ENCODE measurements at regions not wholly inside any gene's neighbourhood (a gene's known extent, or its start where the extent isn't known, plus 50 kb on each side); places are given as distances from the start of the nearest gene placed in this dataset.
A peak's percentile ranks its signal among the peaks of the same experiment; 100 is the strongest.

DNA sequence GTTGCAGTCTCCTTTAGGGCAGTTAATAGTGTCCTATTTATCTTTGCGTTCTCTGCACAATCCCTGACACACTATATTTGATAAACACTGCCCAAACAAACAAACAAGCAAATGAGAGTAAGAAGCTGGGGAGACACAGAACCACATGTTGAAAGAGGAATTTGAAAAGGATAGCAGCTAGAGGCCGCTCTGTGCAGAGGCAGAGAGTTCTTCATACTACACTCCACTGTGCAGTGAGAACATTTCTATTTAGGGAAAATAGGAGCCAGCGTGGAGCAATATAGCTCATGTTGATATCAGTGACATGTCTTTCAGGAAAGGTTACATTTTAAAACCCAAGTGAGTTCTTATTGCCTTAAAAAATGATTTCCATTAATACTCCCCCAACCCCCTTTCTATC lies 140.3 kb upstream of the SEL1L start:
- DNase-seq = no peak

DNA sequence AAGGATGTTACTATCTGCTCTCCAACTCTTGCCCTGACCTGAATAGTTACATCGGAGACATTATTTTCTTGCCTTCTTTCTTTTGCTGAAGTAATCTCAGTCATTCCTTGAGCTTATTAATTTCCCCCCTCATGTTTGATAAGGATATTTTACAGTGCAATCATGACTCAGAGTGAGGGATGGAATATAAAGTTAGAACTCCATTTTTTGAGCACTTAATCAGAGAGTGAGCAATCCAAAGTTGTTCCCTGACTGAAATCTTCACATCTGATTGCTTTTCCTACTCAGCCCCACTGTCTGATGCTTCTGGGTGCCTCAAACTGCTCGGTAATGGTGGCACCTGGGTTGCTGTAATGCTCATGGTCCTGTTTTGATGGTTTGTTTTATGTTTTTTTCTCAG lies 142.7 kb upstream of the SEL1L start:
- DNase-seq = no peak

DNA sequence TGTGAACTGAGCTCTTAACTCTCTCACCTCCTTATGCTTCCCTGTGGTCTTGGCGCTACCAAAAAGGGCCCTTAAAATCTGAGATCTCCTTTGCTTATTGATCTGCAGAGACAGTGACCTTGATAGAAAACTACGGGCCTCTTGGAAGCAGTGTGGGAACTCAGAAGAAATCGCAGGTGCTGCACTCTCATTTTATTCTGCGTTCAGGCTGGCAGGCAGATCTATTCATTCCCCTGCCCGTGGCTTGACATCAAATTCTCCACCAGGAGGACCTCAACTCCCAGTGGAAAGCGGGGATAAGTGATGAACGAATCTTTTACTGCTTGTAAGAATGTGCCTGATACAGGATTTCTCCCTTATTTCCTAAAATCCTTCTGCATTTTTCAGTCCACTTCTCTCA lies 143.2 kb upstream of the SEL1L start:
- DNase-seq = no peak

DNA sequence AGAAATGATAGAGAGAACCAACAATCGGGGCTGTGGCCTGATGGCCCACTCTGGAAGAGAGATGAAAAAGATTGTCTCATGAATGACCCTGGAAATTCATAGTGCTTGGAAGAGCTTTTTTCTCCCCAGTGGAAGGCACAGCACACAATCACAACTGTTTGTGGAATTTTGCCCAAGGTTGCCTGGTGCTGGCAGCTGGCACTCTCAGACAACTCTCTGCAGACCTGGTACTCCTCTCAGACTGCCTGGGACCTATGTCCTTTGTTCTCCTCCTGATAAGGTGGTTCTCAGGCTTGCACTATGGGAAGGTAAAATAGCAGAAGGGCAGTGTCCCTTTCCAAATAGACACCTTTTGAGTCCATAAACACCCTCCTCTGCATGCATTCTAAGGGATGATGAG lies 144.1 kb upstream of the SEL1L start:
- no peak for DNase-seq

DNA sequence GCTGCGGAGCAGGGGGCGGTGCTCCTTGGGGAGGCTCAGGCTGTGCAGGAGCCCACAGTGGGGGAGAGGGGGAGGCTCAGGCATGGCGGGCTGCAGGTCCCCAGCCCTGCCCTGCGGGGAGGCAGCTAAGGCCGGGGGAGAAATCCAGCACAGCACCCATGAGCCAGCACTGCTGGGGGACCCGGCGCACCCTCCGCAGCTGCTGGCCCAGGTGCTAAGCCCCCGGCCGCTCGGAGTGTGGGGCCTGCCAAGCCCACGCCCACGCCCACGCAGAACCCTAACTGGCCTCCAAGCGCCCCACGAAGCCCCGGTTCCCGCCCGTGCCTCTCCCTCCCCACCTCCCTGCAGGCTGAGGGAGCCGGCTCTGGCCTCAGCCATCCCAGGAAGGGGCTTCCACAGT lies 145.6 kb upstream of the SEL1L start:
- DNase-seq = no peak

DNA sequence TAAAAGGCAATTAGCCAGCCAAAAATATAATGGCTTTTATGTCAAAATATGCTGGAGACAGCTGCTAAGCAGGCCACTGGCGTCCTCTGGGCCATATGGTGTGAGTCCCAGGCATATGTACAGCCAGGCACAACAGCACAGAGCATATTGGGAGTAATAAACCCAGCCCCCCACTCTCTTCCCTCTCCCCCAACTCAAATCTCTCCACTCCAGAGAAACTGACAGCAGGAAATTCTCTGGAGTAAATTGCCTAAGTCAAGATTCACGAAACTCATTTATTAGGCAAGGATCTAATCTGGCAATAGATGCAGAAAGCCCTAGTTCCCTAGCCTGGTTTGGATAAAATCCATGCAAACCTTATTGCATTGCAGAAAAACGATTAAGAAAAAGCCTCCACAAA lies 147.9 kb upstream of the SEL1L start:
- no peak for DNase-seq

DNA sequence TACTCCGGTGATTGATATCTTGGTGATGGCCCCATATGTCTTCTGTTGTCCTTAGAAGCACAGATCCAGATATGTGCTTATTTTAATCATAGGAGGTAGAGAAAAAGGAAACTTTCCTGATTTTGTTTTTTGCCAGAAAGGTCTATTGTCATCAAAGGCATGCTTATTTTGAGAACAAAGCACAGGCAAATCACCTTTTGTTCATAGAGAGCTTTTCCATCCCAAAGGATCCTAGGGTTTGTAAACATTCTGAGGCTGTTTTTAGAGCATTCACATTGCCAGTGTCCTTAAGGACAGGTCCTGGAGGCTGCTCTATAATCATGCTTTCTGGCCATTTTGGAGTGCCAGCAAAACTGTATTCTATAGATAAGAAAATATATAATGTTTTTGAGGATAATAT lies 148.5 kb upstream of the SEL1L start:
- no peak for DNase-seq

DNA sequence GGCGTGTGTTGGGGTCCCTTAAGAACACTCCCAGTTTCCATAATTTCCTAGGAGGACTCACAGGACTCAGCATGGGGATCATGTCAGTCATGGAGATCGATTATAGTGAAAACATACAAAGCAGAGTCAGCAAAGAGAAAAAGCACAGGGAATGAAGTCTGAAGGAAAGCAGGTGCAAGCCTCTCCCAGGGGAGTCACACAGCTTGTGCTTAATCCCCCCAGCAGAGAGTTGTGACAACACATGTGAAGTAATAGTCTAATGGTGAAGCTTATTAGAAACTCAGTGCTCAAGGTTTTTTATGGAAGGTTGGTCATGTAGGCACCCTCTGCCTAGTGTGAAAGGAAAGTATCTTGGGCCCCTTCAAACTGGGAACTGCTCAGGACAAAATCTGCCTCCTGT lies 149.0 kb upstream of the SEL1L start:
- DNase-seq = peak; percentile 24

DNA sequence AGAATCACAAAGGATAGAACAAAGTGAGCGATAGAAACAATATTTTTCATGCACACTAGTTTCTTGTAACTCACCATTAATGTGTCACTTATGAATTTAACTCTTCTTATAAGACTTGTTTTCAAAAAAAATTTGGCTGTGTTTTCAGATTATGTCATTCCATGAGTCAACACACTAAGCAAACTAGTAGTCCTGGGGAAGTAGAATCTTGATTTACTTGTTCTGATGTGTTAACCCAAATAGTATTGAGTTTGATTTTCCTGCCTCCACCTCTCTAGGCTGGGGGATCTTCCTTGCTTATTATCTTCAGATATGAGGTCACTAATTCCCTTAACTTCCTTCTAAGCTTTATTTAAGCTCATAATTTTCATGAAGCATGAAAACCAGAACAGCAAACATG lies 151.0 kb upstream of the SEL1L start:
- DNase-seq = no peak

DNA sequence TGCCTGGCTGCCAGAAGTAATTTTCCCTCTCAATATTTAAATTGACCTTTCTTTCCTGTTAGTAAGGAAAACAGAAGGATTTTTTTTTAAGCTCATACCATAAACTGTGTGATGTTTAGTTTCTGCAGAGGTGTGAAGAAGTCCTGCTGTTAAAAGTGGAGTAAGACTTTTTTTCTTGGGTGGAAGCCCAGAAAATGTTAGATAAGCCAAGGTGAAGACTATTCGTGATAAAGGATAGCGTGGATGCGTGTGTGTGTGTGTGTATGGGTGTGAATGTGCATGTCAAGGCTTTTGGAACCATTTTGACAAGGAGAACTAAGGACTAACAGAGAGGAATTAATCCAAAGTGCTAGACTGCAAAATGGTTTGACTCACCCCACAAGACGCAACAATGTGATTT lies 152.9 kb upstream of the SEL1L start:
- DNase-seq = no peak

DNA sequence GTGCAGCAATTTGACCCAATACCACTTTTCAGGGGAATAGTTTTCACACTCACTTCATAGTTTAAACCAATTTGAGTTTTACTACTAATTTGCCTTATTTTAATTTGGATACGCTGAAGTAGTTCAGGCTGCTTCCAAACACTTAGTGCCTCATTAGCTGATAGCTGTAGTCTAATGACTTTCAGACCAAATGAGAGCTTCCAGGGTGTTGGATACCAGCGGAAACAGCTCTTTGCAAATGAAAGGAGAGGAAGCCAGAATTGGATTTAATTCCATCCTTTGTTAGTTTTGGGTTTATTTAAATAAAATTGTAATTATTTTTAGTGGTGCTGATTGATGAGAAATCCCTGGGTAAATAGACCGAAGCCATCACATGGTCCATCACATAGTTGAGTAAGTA lies 158.3 kb upstream of the SEL1L start:
- no peak for DNase-seq

DNA sequence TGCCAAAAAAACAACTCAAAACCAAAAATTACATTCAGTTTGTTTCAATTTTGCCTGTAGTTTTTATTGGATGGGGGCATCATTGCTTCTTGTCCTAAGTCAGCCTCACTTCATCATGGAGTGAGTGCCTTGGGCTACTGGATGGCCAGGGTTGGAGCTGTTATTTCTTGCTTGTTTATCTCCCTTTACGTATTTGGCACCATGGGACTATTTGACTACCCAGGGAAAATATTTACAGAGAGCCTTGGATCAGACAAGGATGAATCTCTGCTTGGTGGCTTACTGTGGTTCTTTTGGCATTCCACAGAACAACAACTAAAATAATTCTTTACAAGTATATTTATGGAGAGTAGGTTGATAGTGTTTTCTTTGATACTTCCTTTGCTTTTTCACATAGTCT lies 160.8 kb upstream of the SEL1L start:
- DNase-seq = no peak

DNA sequence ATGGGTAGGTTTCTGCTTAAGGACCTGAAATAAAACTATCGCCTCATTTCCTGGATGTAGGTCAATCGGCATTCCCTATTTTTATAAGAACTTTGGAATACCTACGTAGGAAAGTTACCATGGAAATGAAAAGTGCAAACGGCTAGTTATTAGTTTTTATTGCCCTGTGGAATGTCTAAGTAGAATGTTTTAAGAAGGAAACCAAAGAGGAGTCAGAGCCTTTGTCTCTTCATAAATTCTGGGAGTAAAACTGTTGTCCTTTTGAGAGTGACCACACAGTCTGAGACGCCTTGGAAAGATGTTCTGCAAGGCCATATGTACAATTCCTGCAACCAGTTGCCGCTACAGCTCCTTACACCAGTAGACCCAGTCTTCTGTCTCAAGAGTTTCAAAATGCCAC lies 176.0 kb upstream of the SEL1L start:
- DNase-seq = no peak

DNA sequence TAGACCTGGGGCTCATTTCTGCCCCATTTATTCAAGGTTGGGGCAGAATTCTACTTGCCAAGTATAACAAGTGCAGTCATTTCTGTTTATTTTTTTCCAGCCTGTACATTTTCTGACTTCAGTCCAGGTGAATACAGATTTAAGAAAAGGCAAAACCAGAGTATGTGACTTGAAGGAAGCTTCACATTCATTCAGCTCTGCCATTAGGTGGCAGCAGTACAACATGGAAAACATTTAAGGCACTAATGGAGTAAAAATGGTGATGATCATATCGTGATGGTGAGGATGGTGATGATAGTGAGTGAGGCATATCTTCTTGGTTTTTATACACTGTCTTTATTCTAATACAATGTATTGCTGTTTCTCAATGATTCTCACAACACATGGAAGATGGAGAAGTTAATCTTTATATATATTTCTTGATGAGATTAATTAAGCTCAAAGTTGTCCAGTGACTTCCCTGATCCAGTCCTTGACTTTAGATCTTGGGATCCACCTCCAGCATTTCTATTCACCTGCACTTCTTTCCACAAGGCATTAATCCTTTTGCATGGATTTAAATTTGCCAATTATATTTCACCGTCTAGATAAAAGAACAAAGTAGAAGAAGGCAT lies 176.7 kb upstream of the SEL1L start:
- peak; percentile 11 for DNase-seq

DNA sequence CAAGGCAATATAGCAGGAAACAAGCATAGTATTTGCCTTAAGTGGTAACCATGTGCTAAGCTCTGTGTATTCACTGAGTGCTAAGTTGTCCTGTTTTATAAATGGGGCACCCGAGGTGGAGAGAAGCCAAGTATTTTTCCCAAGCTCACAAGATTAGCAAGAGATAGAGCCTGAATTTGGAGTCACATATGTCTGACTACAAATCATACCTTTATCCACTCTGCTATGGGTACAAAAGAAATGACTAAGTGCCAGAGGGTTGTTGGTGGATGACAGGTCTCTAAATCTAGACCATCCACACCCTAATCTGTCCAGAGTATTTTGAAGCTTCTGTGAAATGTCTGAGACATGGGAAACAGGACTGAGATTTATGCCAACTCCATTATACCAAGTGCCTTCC lies 182.1 kb upstream of the SEL1L start:
- no peak for DNase-seq

DNA sequence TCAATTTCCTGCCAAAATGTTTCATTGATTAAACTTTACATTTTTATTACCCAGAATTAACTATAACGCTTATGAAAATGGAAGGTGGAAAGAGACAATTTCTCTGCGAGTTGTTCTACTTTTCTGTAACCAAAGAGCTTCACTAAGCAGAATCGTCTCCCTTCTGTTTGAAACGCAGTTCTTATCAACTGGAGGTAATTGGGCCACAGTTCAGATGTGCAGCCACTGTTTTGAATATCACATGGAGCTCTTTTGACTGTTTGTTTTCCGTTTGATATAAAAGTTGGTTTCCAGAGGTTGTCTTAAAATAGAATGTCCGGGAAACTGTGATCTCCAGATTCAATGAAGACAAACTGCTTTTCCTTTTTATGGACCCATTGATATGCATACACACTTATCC lies 183.3 kb upstream of the SEL1L start:
- no peak for DNase-seq

DNA sequence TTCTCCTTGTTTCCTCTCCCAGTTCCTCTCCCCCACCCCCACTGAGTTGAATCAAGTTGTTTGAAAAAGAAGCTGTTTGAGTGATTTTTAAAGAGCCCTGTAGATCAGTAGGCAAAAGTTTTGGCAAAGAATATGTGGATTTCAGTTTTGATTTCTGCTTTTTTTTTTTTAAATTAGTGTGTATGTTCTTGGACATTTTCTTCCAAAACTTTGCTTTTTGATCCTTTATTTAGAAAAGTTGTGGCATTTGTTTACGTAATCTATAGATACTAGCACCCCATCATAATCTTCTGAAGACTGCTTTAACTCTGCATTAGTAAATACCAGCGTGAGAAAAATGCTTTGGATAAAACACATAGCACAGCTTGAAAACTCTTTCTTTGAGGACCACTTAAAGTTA lies 190.3 kb upstream of the SEL1L start:
- no peak for DNase-seq

DNA sequence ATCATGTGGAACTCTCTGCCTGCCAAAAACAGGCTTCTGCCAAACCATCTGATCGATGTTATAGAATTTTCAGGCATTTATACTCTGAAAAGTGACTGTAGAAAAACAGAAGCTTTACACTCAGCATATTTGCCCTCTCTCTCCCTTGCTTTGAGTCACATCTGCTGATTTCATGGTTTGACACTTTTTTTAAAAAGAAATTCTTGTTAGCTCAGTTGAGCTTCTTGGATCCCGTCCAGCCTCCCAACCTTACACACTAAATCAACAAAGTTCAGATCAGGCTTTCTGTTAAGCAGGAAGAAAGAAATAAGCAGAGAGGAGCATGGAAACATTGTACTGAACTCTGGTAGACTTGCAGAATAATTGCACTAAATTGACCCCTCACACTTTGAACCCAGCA lies 193.6 kb upstream of the SEL1L start:
- no peak for DNase-seq

DNA sequence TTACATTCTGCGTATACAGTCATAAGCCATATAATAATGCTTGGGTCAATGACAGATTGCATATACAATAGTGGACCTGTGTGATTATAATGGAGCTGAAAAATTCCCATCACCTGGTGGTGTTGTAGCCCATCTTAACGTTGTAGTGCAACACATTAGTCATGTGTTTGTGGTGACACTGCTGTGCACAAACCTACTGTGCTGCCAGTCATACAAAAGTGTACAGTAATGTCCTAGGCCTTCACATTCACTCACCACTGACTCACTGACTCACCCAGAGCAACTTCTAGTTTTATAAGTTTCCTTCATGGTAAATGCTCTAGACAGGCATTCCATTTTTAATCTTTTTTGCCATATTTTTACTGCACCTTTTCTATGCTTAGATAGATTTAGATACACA lies 194.8 kb upstream of the SEL1L start:
- DNase-seq = no peak

DNA sequence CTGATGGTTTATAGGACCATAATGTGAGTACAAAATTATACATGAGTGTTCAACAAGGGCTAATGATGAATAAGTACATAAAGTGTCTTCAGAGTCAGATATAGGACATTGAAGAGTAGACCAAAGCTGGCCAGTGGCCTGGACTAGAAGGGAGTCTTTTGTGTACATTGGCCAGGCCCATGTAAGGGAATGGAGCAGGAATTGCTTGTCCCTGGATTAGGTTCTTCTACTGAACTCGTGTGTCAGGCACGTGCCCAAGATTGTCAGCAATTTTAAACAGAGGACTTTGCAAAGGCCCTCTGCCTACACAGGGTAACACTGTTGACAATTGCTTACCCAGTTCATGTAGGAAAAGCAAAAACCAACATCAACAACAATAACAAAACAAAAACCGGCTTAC lies 196.0 kb upstream of the SEL1L start:
- DNase-seq = no peak

DNA sequence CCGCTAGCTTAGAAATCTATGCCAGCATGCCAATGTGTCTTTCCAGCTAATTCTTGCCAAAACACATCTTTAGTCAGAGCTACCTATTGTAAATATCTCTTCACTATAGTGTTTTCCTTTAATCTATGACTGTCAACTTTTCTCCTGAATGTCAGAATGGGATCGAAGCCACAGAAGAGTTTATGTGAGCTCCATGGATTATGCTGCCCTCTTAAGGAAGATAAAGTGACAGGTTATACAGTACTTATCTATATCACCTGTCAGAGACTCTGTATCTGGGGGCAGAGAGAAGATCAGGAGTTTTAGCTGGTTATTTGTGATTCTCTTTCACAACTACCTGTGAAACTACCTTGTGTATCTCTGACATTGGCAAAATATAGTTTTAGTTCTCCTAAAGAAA lies 204.3 kb upstream of the SEL1L start:
- DNase-seq = no peak

DNA sequence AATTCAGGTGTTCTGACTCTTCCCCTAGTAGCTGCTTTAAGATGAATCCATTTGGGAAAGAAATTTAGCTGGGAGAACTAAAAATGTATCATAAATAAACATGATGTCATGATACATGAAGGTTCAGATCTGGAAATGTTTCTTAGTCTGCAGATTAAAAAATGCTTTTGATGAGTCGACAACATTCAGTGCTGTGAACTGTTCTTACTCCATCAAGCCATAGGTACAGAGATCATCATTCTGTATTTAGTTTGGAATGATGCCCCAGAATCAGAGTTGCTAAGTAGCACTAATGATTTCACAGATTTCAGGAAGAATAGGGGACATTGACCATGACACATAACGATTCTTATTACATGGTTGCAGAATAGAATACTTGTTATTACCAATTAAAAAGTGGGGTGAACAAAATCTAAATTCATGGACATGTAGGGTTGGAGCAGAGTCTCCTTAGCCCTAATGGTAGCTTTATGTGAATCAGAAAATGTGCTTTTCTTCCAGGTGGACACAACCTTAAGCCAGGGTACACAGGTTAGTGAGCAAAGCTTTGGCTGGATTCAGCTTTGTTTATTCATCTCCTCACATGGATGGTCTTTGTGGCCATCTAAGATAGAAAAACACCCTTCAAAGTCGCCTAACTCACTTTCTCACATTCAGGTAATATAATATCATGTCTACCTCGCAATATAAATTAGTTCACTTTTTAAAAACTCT lies 205.4 kb upstream of the SEL1L start:
- DNase-seq = no peak

DNA sequence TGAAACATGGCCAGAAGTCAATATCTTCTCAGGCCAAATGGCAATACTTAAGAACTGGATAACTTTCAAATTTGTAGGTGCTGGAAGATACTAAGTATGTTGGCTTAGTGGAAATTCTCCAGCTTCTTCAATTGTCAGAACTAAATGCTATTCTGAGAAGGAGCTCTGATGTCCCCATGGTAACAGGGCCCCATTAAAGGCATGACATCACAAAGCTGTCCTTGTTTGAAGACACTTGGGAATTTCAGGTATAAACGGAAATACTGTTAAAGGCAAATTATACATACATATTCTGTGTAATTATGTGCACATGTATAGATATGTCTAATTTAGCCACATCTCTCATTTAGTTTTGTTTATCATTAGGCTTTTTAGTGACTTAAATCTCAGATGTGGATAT lies 210.0 kb upstream of the SEL1L start:
- no peak for DNase-seq

DNA sequence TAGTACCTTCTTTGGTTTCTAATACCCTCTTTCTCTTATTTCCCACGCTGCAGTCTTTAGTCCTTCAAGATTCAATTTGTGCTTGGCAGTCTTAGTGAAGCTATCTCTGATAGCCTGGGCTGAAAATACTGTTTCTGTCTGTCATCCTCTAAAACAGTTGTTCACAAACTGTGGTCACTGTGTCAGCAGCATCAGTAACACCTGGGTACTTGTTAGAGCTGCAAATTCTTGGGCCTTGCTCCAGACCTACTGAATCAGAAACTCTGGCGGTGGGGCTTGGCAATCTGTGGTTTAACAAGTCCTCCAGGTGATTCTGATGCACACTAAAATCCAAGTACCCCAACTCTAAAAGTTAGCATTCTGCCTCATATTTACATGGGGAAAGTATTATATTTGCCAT lies 217.5 kb upstream of the SEL1L start:
- DNase-seq = no peak

DNA sequence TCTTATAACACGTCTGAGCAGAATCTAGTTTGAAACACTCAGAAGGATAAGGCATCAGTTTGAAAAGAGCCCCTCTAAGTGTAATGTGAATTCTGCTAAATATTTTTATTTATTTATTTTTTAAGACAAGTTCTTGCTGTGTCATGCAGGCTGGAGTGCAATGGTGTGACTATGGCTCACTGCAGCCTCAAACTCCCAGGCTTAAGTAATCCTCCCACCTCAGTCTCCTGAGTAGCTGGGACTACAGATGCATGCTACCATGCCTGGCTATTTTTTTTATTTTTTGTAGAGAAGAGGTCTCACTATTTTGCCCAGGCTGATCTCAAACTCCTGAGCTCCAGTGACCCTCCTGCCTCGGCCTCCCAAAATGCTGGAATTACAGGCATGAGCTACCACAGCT lies 225.9 kb upstream of the SEL1L start:
- no peak for DNase-seq

Measured in NCI-H2107 (cell line).